GM23338 (cell line): ENCODE measurements at regions not wholly inside any gene's neighbourhood (a gene's known extent, or its start where the extent isn't known, plus 50 kb on each side); places are given as distances from the start of the nearest gene placed in this dataset.

Experiments
- CTCF ChIP-seq, 2 experiments: fragments of 200-600 bp in 1 of 2; sonication (generic) in 1 of 2; conservative IDR thresholded peaks; 2 replicates each; pipeline versions ENCODE4 v1.5.1 to v1.6.1; 2016 to 2017; ENCODE audit warnings: antibody characterized with exemption in 2 of 2, low read depth in 2 of 2, mild to moderate bottlenecking in 2 of 2, moderate library complexity in 1 of 2
- EZH2phosphoT487 ChIP-seq: fragments of 200-600 bp; sonication (generic); IDR thresholded peaks from one replicate; pipeline ENCODE4 v1.8.1; 2018; ENCODE audit warnings: antibody characterized with exemption; ENCODE audit not compliant: unreplicated experiment
- TF ChIP-seq, protein P1 (sequence below): IDR thresholded peaks from one replicate; pipeline ENCODE4 v1.6.1; 2018; ENCODE audit warnings: antibody characterized with exemption; ENCODE audit not compliant: unreplicated experiment

DNA sequence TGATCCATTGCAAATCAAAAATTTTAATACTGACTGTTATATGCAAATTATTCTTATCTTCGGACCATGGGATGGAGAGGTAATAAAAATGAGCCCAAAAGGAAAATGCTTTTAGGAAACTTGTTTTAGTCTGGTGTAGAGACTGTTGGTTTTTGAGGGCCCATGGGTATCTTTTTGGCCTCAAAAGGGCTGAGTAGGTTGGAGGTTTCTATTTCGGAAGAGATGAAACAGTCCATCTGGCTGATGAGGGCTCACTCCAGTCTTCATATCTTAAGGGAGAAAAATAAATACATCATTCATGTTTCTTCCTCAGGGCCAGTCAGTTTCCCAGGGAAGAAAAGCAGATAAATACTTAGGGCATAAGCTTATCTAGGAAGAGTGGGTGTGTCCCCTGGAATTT, 290.7 kb downstream of the RMST start:
- TF ChIP-seq CTCF (conservative IDR thresholded peaks at IDR 0.05; ENCODE audit: low read depth in 2 of 2) (no peak), EZH2phosphoT487 (no peak)
- TF ChIP-seq, protein P1, sequence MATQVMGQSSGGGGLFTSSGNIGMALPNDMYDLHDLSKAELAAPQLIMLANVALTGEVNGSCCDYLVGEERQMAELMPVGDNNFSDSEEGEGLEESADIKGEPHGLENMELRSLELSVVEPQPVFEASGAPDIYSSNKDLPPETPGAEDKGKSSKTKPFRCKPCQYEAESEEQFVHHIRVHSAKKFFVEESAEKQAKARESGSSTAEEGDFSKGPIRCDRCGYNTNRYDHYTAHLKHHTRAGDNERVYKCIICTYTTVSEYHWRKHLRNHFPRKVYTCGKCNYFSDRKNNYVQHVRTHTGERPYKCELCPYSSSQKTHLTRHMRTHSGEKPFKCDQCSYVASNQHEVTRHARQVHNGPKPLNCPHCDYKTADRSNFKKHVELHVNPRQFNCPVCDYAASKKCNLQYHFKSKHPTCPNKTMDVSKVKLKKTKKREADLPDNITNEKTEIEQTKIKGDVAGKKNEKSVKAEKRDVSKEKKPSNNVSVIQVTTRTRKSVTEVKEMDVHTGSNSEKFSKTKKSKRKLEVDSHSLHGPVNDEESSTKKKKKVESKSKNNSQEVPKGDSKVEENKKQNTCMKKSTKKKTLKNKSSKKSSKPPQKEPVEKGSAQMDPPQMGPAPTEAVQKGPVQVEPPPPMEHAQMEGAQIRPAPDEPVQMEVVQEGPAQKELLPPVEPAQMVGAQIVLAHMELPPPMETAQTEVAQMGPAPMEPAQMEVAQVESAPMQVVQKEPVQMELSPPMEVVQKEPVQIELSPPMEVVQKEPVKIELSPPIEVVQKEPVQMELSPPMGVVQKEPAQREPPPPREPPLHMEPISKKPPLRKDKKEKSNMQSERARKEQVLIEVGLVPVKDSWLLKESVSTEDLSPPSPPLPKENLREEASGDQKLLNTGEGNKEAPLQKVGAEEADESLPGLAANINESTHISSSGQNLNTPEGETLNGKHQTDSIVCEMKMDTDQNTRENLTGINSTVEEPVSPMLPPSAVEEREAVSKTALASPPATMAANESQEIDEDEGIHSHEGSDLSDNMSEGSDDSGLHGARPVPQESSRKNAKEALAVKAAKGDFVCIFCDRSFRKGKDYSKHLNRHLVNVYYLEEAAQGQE, result no peak
